Thoracic aorta (tissue), 2 donors: ENCODE measurements at regions not wholly inside any gene's neighbourhood (a gene's known extent, or its start where the extent isn't known, plus 50 kb on each side); places are given as distances from the start of the nearest gene placed in this dataset.

Experiments
- ATAC-seq: fragments of 150-250 bp; one replicate; pipeline ENCODE4 v1.8.0; 2017; ENCODE audit warnings: low read depth; ENCODE audit not compliant: insufficient number of reproducible peaks, low FRiP score
- DNase-seq: peaks from one replicate; pipeline ENCODE4 v3.0.0-alpha.2; 2020; ENCODE audit warnings: low spot score
- H3K27ac ChIP-seq, 2 donors: fragments of 200-600 bp; sonication (generic); 1 replicate in 1 of 2; 2 replicates in 1 of 2; pipeline ENCODE4 v1.5.1; 2016; ENCODE audit warnings: mild to moderate bottlenecking in 2 of 2, moderate library complexity in 2 of 2
- H3K27me3 ChIP-seq: fragments of 200-600 bp; sonication (generic); replicated peaks from 2 replicates; pipeline ENCODE4 v1.6.0; 2016; ENCODE audit warnings: mild to moderate bottlenecking; ENCODE audit not compliant: insufficient read depth
- H3K36me3 ChIP-seq: fragments of 200-600 bp; sonication (generic); one replicate; pipeline ENCODE4 v1.5.1; 2016
- H3K4me1 ChIP-seq, 2 donors: fragments of 200-600 bp; sonication (generic); 1 replicate in 1 of 2; 2 replicates in 1 of 2; pipeline versions ENCODE4 v1.5.1 to v1.6.0; 2016; ENCODE audit warnings: low read depth in 2 of 2, mild to moderate bottlenecking in 1 of 2; ENCODE audit not compliant: control insufficient read depth in 1 of 2
- H3K4me3 ChIP-seq: fragments of 200-600 bp; sonication (generic); 2 replicates; pipeline ENCODE4 v1.5.1; 2016; ENCODE audit warnings: mild to moderate bottlenecking
- H3K9me3 ChIP-seq: fragments of 200-600 bp; sonication (generic); 2 replicates; pipeline ENCODE4 v1.5.1; 2016
- TF ChIP-seq, protein P1 (sequence below): fragments of 200-600 bp; sonication (generic); IDR thresholded peaks from one replicate; pipeline ENCODE4 v1.5.1; 2019; ENCODE audit warnings: antibody characterized with exemption

DNA sequence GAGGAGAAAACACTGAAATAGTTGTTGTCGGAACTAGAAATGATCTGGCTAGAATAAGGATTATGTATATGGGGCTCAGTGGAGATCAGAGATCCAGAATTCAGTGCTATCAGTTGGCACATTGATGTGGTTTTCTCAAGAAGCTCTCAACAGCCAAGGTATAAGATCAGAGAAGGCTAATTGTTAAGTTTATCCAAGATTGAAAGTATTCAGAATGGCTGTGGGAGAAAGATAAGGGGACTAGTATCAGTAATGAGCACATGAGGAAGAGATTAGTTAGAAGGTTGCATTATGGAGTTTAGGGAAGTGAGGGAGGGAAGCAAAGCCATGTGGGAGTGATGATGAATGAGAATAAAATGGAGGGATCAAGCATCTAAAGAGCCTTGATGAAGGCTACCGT is 128.1 kb upstream of the MIS18BP1 start:
- H3K27ac ChIP-seq = no peak overlapping the region
- no peaks in the 10 kb centered on the region for H3K27me3 ChIP-seq
- ATAC-seq = no peak

DNA sequence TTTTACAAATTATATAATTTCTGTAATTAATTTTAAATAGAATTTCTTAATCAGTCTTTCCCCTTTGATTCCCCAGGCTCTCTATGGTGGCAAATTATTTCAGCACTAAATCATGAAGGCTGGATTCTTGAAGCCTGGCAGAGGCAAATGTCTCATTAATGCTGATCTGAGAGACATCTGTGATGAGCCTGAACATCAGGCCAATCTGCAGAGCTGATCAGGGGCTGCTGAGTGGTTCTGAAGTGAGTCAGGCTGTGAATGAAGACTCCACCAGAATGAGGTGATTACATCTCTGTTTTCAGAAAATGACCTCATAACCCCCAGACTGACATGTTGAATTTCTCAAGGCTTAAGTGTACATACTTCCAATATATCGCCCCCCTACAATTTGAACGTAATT is 124.2 kb upstream of the MIS18BP1 start:
- Histone ChIP-seq H3K4me3 (no peak overlapping the region), H3K4me1 (no peaks in the 10 kb centered on the region), H3K27me3 (no peaks in the 10 kb centered on the region), H3K36me3 (no peaks in the 10 kb centered on the region), H3K27ac (no peak overlapping the region), H3K9me3 (no peaks in the 10 kb centered on the region)
- DNase-seq (no peak), ATAC-seq (no peak)
- TF ChIP-seq, protein P1, sequence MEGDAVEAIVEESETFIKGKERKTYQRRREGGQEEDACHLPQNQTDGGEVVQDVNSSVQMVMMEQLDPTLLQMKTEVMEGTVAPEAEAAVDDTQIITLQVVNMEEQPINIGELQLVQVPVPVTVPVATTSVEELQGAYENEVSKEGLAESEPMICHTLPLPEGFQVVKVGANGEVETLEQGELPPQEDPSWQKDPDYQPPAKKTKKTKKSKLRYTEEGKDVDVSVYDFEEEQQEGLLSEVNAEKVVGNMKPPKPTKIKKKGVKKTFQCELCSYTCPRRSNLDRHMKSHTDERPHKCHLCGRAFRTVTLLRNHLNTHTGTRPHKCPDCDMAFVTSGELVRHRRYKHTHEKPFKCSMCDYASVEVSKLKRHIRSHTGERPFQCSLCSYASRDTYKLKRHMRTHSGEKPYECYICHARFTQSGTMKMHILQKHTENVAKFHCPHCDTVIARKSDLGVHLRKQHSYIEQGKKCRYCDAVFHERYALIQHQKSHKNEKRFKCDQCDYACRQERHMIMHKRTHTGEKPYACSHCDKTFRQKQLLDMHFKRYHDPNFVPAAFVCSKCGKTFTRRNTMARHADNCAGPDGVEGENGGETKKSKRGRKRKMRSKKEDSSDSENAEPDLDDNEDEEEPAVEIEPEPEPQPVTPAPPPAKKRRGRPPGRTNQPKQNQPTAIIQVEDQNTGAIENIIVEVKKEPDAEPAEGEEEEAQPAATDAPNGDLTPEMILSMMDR = no peak

More for the DNA sequence above, 128.1 kb upstream of the MIS18BP1 start:
- Histone ChIP-seq H3K9me3 (no peaks in the 10 kb centered on the region), H3K4me3 (no peak overlapping the region), H3K36me3 (no peaks in the 10 kb centered on the region), H3K4me1 (no peaks in the 10 kb centered on the region)
- TF ChIP-seq, protein P1 = no peak
- no peak for DNase-seq

DNA sequence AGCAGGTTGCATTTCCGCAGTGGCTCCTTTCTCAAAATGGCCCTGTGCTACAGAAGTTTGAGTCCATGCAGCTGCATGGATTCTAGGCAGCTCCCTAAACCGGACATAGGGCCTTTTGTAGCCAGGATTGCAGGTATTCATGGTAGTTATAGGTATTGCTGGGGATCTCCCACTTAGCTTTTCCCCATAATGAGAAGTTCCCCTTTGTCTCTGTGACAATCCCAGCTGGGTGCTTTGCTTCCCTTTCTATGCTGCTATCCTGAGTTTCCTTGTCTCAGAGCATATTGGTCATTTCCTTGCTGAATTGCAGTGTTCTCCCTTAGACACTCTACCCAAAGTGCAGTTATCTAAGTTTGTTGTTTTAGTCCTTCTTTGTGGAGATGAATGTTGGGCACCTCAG is 120.9 kb upstream of the MIS18BP1 start:
- ATAC-seq (no peak), DNase-seq (no peak)
- Histone ChIP-seq H3K27ac (no peak overlapping the region), H3K4me1 (no peaks in the 10 kb centered on the region), H3K36me3 (no peaks in the 10 kb centered on the region), H3K4me3 (no peak overlapping the region), H3K27me3 (no peaks in the 10 kb centered on the region), H3K9me3 (no peaks in the 10 kb centered on the region)
- TF ChIP-seq, protein P1 = no peak

DNA sequence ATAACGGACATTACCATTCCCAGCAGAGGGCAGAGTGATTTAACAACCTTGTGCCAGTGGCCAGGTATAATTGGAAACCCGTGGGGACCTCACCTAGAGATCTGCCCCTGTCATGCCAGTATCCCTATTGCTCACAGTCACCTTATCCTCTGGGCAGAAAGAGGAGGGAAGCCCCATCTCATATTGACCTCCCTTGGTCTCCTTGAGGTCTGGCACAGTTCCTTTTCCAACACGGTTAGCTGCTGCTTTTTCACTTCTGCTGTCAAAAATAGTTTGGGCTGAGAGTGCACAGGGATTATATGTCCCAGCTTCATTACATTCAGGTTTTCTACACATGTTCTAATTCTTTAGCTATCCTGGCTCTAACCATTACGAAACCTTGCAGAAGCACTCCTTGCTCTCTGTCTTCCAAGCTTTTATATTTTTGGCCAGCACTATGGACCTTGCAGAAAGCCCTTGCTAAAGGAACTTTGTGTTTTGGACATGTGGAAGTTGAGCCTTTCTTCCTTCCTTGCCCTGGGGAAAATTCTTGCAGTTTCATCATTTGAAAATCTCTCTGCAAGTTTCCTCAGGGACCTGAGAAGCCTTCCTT is 111.7 kb upstream of the MIS18BP1 start:
- Histone ChIP-seq H3K27ac (no peak overlapping the region), H3K9me3 (no peaks in the 10 kb centered on the region), H3K4me1 (no peaks in the 10 kb centered on the region), H3K4me3 (no peak overlapping the region), H3K27me3 (no peaks in the 10 kb centered on the region), H3K36me3 (no peaks in the 10 kb centered on the region)
- TF ChIP-seq, protein P1 = no peak
- ATAC-seq = no peak
- no peak for DNase-seq

DNA sequence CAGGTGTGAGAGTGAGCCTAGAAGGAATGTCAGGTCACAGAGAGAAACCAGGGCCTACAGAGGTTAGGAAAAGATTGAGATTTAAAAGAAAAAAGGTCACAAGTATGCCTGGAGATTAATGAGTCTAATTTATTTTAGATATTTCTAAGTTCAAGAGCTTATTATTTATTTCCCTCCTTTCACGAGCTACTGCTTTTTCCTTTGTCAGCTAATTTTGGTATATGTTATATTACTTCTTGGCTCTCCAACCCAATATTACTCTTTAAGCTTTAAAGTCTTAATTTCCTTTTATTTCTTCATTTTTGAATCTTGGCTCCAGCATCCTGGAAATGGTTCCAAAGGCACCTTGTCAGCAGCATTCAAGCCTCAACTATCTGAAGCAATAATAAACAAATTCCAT is 109.5 kb upstream of the MIS18BP1 start:
- H3K27me3 ChIP-seq = no peaks in the 10 kb centered on the region
- no peak for ATAC-seq

More for the DNA sequence above, 109.5 kb upstream of the MIS18BP1 start:
- Histone ChIP-seq H3K9me3 (no peaks in the 10 kb centered on the region), H3K4me3 (no peak overlapping the region), H3K27ac (no peak overlapping the region), H3K4me1 (no peaks in the 10 kb centered on the region), H3K36me3 (no peaks in the 10 kb centered on the region)
- DNase-seq = no peak
- TF ChIP-seq, protein P1 = no peak
